PC-3 (cell line): ENCODE measurements at regions not wholly inside any gene's neighbourhood (a gene's known extent, or its start where the extent isn't known, plus 50 kb on each side); places are given as distances from the start of the nearest gene placed in this dataset.

ENCODE experiments used
- ATAC-seq: fragments of 200-7000 bp; cut with Tn5 transposase; 2 replicates; pipeline ENCODE4 v1.9.1; 2020; ENCODE audit warnings: mild to moderate bottlenecking, moderate library complexity
- BruUV-seq: library from RNA; stranded (reverse); fragments of 400-500 nt; replicated peaks from 2 replicates; lab custom pipeline; 2021; lab: Mats Ljungman, UMichigan
- CTCF ChIA-PET: fragments of 300-600 bp; sonication (Branson Sonifier 250); formaldehyde crosslinking; loops from one replicate; lab custom pipeline; 2022; ENCODE audit warnings: antibody characterized with exemption; lab: Charles Lee
- POLR2A ChIA-PET: fragments of 300-600 bp; sonication (Branson Sonifier 250); formaldehyde crosslinking; loops from one replicate; lab custom pipeline; 2022; ENCODE audit warnings: antibody characterized with exemption; ENCODE audit not compliant: unreplicated experiment; lab: Charles Lee
- DNase-seq: peaks from one replicate; pipeline ENCODE4 v3.0.0-alpha.2; 2015
- H2AFZ ChIP-seq: fragments of 300-600 bp; sonication (generic); 2 replicates; pipeline ENCODE4 v1.6.0; 2016; ENCODE audit warnings: antibody characterized with exemption, low read length
- H3F3A ChIP-seq: fragments of 300-600 bp; sonication (generic); one replicate; pipeline ENCODE4 v1.6.0; 2017; ENCODE audit warnings: antibody characterized with exemption, low read length, control low read depth, mild to moderate bottlenecking; ENCODE audit not compliant: unreplicated experiment
- H3K27ac ChIP-seq: fragments of 300-600 bp; sonication (generic); 2 replicates; pipeline ENCODE4 v1.5.1; 2016; ENCODE audit warnings: mild to moderate bottlenecking, low read length
- H3K27me3 ChIP-seq: fragments of 300-600 bp; sonication (generic); 2 replicates; pipeline ENCODE4 v1.6.1; 2016; ENCODE audit warnings: low read length, mixed read lengths
- H3K36me3 ChIP-seq: fragments of 300-600 bp; sonication (generic); 2 replicates; pipeline ENCODE4 v1.6.1; 2016; ENCODE audit warnings: low read depth, mixed run types, low read length, mixed read lengths
- H3K4me1 ChIP-seq: fragments of 300-600 bp; sonication (generic); 2 replicates; pipeline ENCODE4 v1.5.1; 2016; ENCODE audit warnings: low read length; ENCODE audit not compliant: insufficient read depth
- H3K4me2 ChIP-seq: fragments of 300-600 bp; sonication (generic); 2 replicates; pipeline ENCODE4 v1.6.0; 2016; ENCODE audit warnings: low read length
- H3K4me3 ChIP-seq: fragments of 300-600 bp; sonication (generic); 2 replicates; pipeline ENCODE4 v1.5.1; 2016; ENCODE audit warnings: mild to moderate bottlenecking, low read length, mixed read lengths
- H3K79me2 ChIP-seq: fragments of 300-600 bp; sonication (generic); 2 replicates; pipeline ENCODE4 v1.6.1; 2017; ENCODE audit warnings: low read length, mixed read lengths
- H3K9ac ChIP-seq: fragments of 300-600 bp; sonication (generic); 2 replicates; pipeline ENCODE4 v1.6.0; 2016; ENCODE audit warnings: mild to moderate bottlenecking, low read length
- H3K9me2 ChIP-seq: fragments of 300-600 bp; sonication (generic); replicated peaks from 2 replicates; pipeline ENCODE4 v1.6.1; 2016; ENCODE audit warnings: mixed run types, low read length, mixed read lengths
- H3K9me3 ChIP-seq: fragments of 300-600 bp; sonication (generic); 2 replicates; pipeline ENCODE4 v1.6.1; 2016; ENCODE audit warnings: low read length, mixed read lengths
- H4K20me1 ChIP-seq: fragments of 300-600 bp; sonication (generic); 2 replicates; pipeline ENCODE4 v1.6.1; 2016; ENCODE audit warnings: low read length, mixed read lengths
- CTCF ChIP-seq: fragments of 300-600 bp; sonication (generic); conservative IDR thresholded peaks from 2 replicates; pipeline ENCODE4 v1.5.1; 2017; ENCODE audit warnings: antibody characterized with exemption, low read depth, mild to moderate bottlenecking, low read length
- EZH2 ChIP-seq: fragments of 300-600 bp; sonication (generic); IDR thresholded peaks from one replicate; pipeline ENCODE4 v1.6.1; 2017; ENCODE audit warnings: antibody characterized with exemption, mild to moderate bottlenecking, low read length; ENCODE audit not compliant: unreplicated experiment
- EZH2phosphoT487 ChIP-seq: fragments of 300-600 bp; sonication (generic); IDR thresholded peaks from 2 replicates; pipeline ENCODE4 v1.6.1; 2018; ENCODE audit warnings: mild to moderate bottlenecking, antibody characterized with exemption, low read length, borderline replicate concordance
- intact Hi-C: fragments of 100-400 bp; cut with micrococcal nuclease; formaldehyde crosslinking; loops from 2 replicates; pipeline ENCODE4 v1.9.0; 2023

GRCh38 chr2:172297950-172298349, 129.4 kb upstream of the ITGA6 start:
- Histone ChIP-seq H4K20me1 (no peaks in the 10 kb centered on the region), H3K27ac (no peak overlapping the region), H3K9me2 (no peaks in the 10 kb centered on the region), H3K36me3 (no peaks in the 10 kb centered on the region), H3K27me3 (no peaks in the 10 kb centered on the region), H2AFZ (no peak overlapping the region), H3K4me2 (no peak overlapping the region), H3K79me2 (no peaks in the 10 kb centered on the region), H3K9ac (no peak overlapping the region), H3K4me1 (peaks cover 29% of the 10 kb centered on the region), H3F3A (no peaks in the 10 kb centered on the region), H3K4me3 (no peak overlapping the region), H3K9me3 (no peaks in the 10 kb centered on the region)
- no peak for DNase-seq
- no TSS peak for BruUV-seq
- TF ChIP-seq EZH2 (no peak), CTCF (no peak), EZH2phosphoT487 (no peak)
- intact Hi-C loops, result loop anchor here (5.0 kb wide), 1 partner anchor 164 kb away; no protein-coding TSS in a partner anchor
- no peak for ATAC-seq
- ChIA-PET CTCF (no interaction called here), POLR2A (no interaction called here)

- no peaks in the 10 kb centered on the region for H4K20me1 ChIP-seq
- H3K4me3 ChIP-seq, result no peak overlapping the region
- H3K4me1 ChIP-seq, result peaks cover 29% of the 10 kb centered on the region
- TF ChIP-seq CTCF, result no peak
- H2AFZ ChIP-seq, result no peak overlapping the region
- peak; percentile 83 for DNase-seq
- peak overlapping the region; percentile 13 for H3K4me2 ChIP-seq
- no peak overlapping the region for H3K9ac ChIP-seq
- no peaks in the 10 kb centered on the region for H3K27me3 ChIP-seq
- no peaks in the 10 kb centered on the region for H3K9me3 ChIP-seq
- ChIA-PET CTCF (interaction anchor here (0.5 kb wide), 1 partner anchor 162 kb away, joined by 4 read pairs; no protein-coding TSS in a partner anchor), POLR2A (no interaction called here)
- no peaks in the 10 kb centered on the region for H3K9me2 ChIP-seq
- no peaks in the 10 kb centered on the region for H3F3A ChIP-seq
- no peaks in the 10 kb centered on the region for H3K36me3 ChIP-seq
- peak overlapping the region; percentile 47 for H3K27ac ChIP-seq
- H3K79me2 ChIP-seq, result no peaks in the 10 kb centered on the region
- peak; percentile 21 for ATAC-seq
- intact Hi-C loops, result loop anchor here (5.0 kb wide), 1 partner anchor 163 kb away; no protein-coding TSS in a partner anchor
- BruUV-seq, result no TSS peak
Observed at GRCh38 chr2:172299741-172300140, 127.6 kb upstream of the ITGA6 start.

GRCh38 chr2:172300851-172301250, 126.5 kb upstream of the ITGA6 start:
- H3K27me3 ChIP-seq, result no peaks in the 10 kb centered on the region
- CTCF ChIA-PET, result no interaction called here
- TF ChIP-seq EZH2phosphoT487 (no peak), CTCF (no peak), EZH2 (no peak)
- no peak overlapping the region for H3K4me2 ChIP-seq
- H3K9me2 ChIP-seq, result no peaks in the 10 kb centered on the region
- DNase-seq (no peak), ATAC-seq (no peak)
- no peaks in the 10 kb centered on the region for H3K79me2 ChIP-seq
- H3K27ac ChIP-seq, result no peak overlapping the region
- H2AFZ ChIP-seq, result no peak overlapping the region
- H3K9me3 ChIP-seq, result no peaks in the 10 kb centered on the region
- intact Hi-C loops, result no loop called here
- no peaks in the 10 kb centered on the region for H4K20me1 ChIP-seq
- no peaks in the 10 kb centered on the region for H3F3A ChIP-seq
- BruUV-seq, result no TSS peak
- peaks cover 26% of the 10 kb centered on the region for H3K4me1 ChIP-seq
- H3K4me3 ChIP-seq, result no peak overlapping the region
- POLR2A ChIA-PET, result no interaction called here
- H3K36me3 ChIP-seq, result no peaks in the 10 kb centered on the region
- H3K9ac ChIP-seq, result no peak overlapping the region
